ENCODE measurements at regions not wholly inside any gene's neighbourhood (a gene's known extent, or its start where the extent isn't known, plus 50 kb on each side); places are given as distances from the start of the nearest gene placed in this dataset.

DNA sequence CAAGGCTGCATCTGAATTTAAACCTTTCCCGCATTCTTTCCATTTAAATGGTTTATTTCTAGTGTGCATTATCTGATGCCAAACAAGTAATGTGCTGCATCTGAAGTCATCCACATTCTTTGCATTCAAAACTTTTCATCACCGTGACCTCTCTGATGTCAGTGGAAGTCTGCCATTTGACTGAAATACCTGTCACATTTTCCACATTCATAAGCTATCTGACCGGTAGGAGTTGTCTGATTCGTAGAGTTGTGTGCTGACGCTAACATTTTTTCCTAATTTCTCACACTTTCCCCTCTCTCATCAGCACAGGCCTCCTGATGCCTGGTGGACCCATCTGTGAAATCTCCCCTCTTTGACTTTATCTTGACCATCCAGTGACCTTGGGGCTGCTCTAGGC is 79.9 kb upstream of the BARX2 start:
- Histone ChIP-seq H2BK120ac (ENCODE audit: low read depth, low read length) (no peak overlapping the region), H3K4me1 (ENCODE audit: control insufficient read depth, insufficient read depth, low read length) (no peaks in the 10 kb centered on the region), H3K14ac (replicated peaks; ENCODE audit: low read depth, low read length) (no peak overlapping the region), H3K23ac (ENCODE audit: low read depth, low read length) (no peak overlapping the region), H3K9ac (ENCODE audit: low read depth, low read length) (no peak overlapping the region), H2AK5ac (ENCODE audit: low read depth, low read length) (no peak overlapping the region), H4K5ac (ENCODE audit: low read depth, low read length) (no peak overlapping the region), H2AK9ac (replicated peaks; ENCODE audit: low read depth, low read length, poor library complexity) (no peak overlapping the region), H3K36me3 (ENCODE audit: control insufficient read depth, insufficient read depth, low read length) (no peaks in the 10 kb centered on the region), H3K27ac (ENCODE audit: insufficient read depth, low read length) (no peak overlapping the region), H3K79me1 (ENCODE audit: low read depth in 1 of 2, low read length in 2 of 2) (no peaks in the 10 kb centered on the region), H3K9me3 (ENCODE audit: control insufficient read depth, insufficient read depth, low read length) (no peaks in the 10 kb centered on the region), H2BK5ac (ENCODE audit: low read depth, low read length, poor library complexity, severe bottlenecking) (no peak overlapping the region), H3K27me3 (ENCODE audit: control insufficient read depth, insufficient read depth, low read length) (peaks cover 17% of the 10 kb centered on the region), H2AFZ (replicated peaks; ENCODE audit: low read length, poor library complexity) (no peak overlapping the region), H4K20me1 (ENCODE audit: insufficient read depth, low read length) (no peaks in the 10 kb centered on the region), H3K56ac (ENCODE audit: extremely low read depth, insufficient read depth, low read length) (no peak overlapping the region), H2BK15ac (ENCODE audit: low read depth, low read length) (no peak overlapping the region), H3K4me3 (ENCODE audit: insufficient read depth, low read depth, low read length) (no peak overlapping the region), H4K8ac (ENCODE audit: low read depth in 2 of 2, low read length in 2 of 2) (no peak overlapping the region), H3K4me2 (ENCODE audit: low read depth, low read length) (no peak overlapping the region), H3K4ac (ENCODE audit: low read depth, low read length) (no peak overlapping the region), H2BK20ac (ENCODE audit: low read depth, low read length) (no peak overlapping the region), H4K91ac (ENCODE audit: insufficient read depth, low read depth, low read length) (no peak overlapping the region), H3K9me1 (ENCODE audit: insufficient read depth, low read length) (no peaks in the 10 kb centered on the region), H3K18ac (ENCODE audit: low read depth, low read length) (no peak overlapping the region)
- no CpG with 5 or more reads among the region's 5 CpGs for WGBS, 2 experiments (ENCODE audit: extremely low coverage in 2 of 2, insufficient read length in 1 of 2)
- peak; percentile 21; the same call in 1 of the 2 replicates for ATAC-seq (ENCODE audit: low read depth)
- intact Hi-C loops (cut with micrococcal nuclease) (no loop called here), in situ Hi-C loops (cut with MboI; ENCODE audit: low sequenced_read_pairs) (no loop called here), dilution Hi-C loops (cut with HindIII; ENCODE audit: low sequenced_read_pairs, unreplicated experiment) (no loop called here)
- TF ChIP-seq NFE2L2 (IDR thresholded peaks at IDR 0.05; ENCODE audit: low read depth, low read length) (no peak), POLR2A (IDR thresholded peaks at IDR 0.05; ENCODE audit: low read depth, low read length) (no peak), BHLHE40 (IDR thresholded peaks at IDR 0.05; ENCODE audit: low read depth, low read length) (no peak), MAFK (IDR thresholded peaks at IDR 0.05; ENCODE audit: low read depth, low read length) (no peak)
- TF ChIP-seq, protein P1, sequence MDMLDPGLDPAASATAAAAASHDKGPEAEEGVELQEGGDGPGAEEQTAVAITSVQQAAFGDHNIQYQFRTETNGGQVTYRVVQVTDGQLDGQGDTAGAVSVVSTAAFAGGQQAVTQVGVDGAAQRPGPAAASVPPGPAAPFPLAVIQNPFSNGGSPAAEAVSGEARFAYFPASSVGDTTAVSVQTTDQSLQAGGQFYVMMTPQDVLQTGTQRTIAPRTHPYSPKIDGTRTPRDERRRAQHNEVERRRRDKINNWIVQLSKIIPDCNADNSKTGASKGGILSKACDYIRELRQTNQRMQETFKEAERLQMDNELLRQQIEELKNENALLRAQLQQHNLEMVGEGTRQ (IDR thresholded peaks at IDR 0.05; ENCODE audit: low read depth, low read length), result no peak
- BruUV-seq (replicated peaks), result no TSS peak
- DNase-seq, result peak; percentile 40
- ChIA-PET POLR2A (ENCODE audit: unreplicated experiment) (no interaction called here), CTCF (no interaction called here)
